RWPE2 (cell line): ENCODE measurements at regions not wholly inside any gene's neighbourhood (a gene's known extent, or its start where the extent isn't known, plus 50 kb on each side); places are given as distances from the start of the nearest gene placed in this dataset.

Experiments
- ATAC-seq: fragments of 200-7000 bp; cut with Tn5 transposase; 3 replicates; pipeline ENCODE4 v1.9.1; 2021; ENCODE audit warnings: low read depth
- DNase-seq: peaks from one replicate; pipeline ENCODE4 v3.0.0-alpha.2; 2020; ENCODE audit warnings: low spot score
- H3K27ac ChIP-seq: fragments of 450-650 bp; 2 replicates; pipeline ENCODE4 v1.5.1; 2017; ENCODE audit warnings: mild to moderate bottlenecking; ENCODE audit not compliant: poor library complexity, severe bottlenecking
- H3K27me3 ChIP-seq: fragments of 250-450 bp; sonication (Bioruptor Pico); 2 replicates; pipeline ENCODE4 v1.5.1; 2021; ENCODE audit warnings: mild to moderate bottlenecking, moderate library complexity; ENCODE audit not compliant: insufficient read depth, poor library complexity, severe bottlenecking
- H3K36me3 ChIP-seq: fragments of 250-450 bp; sonication (Bioruptor Pico); 2 replicates; pipeline ENCODE4 v1.5.1; 2020; ENCODE audit warnings: low read depth, mild to moderate bottlenecking, moderate library complexity
- H3K4me1 ChIP-seq: fragments of 250-450 bp; sonication (Bioruptor Pico); 2 replicates; pipeline ENCODE4 v1.5.1; 2021; ENCODE audit warnings: mild to moderate bottlenecking, moderate library complexity; ENCODE audit not compliant: insufficient read depth, poor library complexity, severe bottlenecking
- H3K4me3 ChIP-seq: fragments of 250-450 bp; sonication (Bioruptor Pico); 2 replicates; pipeline ENCODE4 v1.5.1; 2021; ENCODE audit warnings: mild to moderate bottlenecking, moderate library complexity; ENCODE audit not compliant: severe bottlenecking
- H3K9me3 ChIP-seq: fragments of 250-450 bp; sonication (Bioruptor Pico); 2 replicates; pipeline ENCODE4 v1.5.1; 2021; ENCODE audit warnings: mild to moderate bottlenecking, moderate library complexity; ENCODE audit not compliant: severe bottlenecking
- CTCF ChIP-seq: fragments of 450-650 bp; IDR thresholded peaks from one replicate; pipeline ENCODE4 v1.5.1; 2017; ENCODE audit warnings: mild to moderate bottlenecking, moderate library complexity; ENCODE audit not compliant: poor library complexity, severe bottlenecking

GRCh38 chr17:68179236-68179925 is 68.5 kb upstream of the AMZ2 start:
- DNase-seq (no peak), ATAC-seq (no peak)
- TF ChIP-seq CTCF, result no peak
- H3K4me1 ChIP-seq, result peaks cover 16% of the 10 kb centered on the region
- no peaks in the 10 kb centered on the region for H3K27me3 ChIP-seq
- no peaks in the 10 kb centered on the region for H3K36me3 ChIP-seq
- H3K4me3 ChIP-seq, result no peak overlapping the region
- H3K9me3 ChIP-seq, result no peaks in the 10 kb centered on the region
- no peak overlapping the region for H3K27ac ChIP-seq

- no peak for ATAC-seq
- Histone ChIP-seq H3K9me3 (no peaks in the 10 kb centered on the region), H3K27ac (no peak overlapping the region), H3K27me3 (no peaks in the 10 kb centered on the region), H3K4me1 (peaks cover 20% of the 10 kb centered on the region), H3K36me3 (no peaks in the 10 kb centered on the region), H3K4me3 (no peak overlapping the region)
- no peak for DNase-seq
- TF ChIP-seq CTCF, result no peak
Observed at GRCh38 chr17:68179926-68180285, 67.9 kb upstream of the AMZ2 start.

GRCh38 chr17:68182011-68182306 is 65.9 kb upstream of the AMZ2 start:
- H3K36me3 ChIP-seq, result no peaks in the 10 kb centered on the region
- H3K9me3 ChIP-seq, result no peaks in the 10 kb centered on the region
- no peak overlapping the region for H3K27ac ChIP-seq
- no peak for ATAC-seq
- no peak overlapping the region for H3K4me3 ChIP-seq
- no peaks in the 10 kb centered on the region for H3K27me3 ChIP-seq
- peaks cover 20% of the 10 kb centered on the region for H3K4me1 ChIP-seq
- no peak for DNase-seq
- no peak for TF ChIP-seq CTCF

- peak; percentile 94 for ATAC-seq
- Histone ChIP-seq H3K27ac (no peak overlapping the region), H3K9me3 (no peaks in the 10 kb centered on the region), H3K27me3 (no peaks in the 10 kb centered on the region), H3K4me3 (no peak overlapping the region), H3K4me1 (peaks cover 20% of the 10 kb centered on the region), H3K36me3 (no peaks in the 10 kb centered on the region)
- DNase-seq, result no peak
- TF ChIP-seq CTCF, result no peak
Observed at GRCh38 chr17:68182940-68183551, 64.8 kb upstream of the AMZ2 start.

GRCh38 chr17:68184141-68184571 is 63.7 kb upstream of the AMZ2 start:
- Histone ChIP-seq H3K36me3 (no peaks in the 10 kb centered on the region), H3K27ac (no peak overlapping the region), H3K4me3 (no peak overlapping the region), H3K4me1 (peaks cover 20% of the 10 kb centered on the region), H3K9me3 (no peaks in the 10 kb centered on the region), H3K27me3 (no peaks in the 10 kb centered on the region)
- TF ChIP-seq CTCF, result no peak
- ATAC-seq (peak; percentile 78), DNase-seq (no peak)
